ENCODE measurements at regions not wholly inside any gene's neighbourhood (a gene's known extent, or its start where the extent isn't known, plus 50 kb on each side); places are given as distances from the start of the nearest gene placed in this dataset.

- no peak overlapping the region for H3K27ac ChIP-seq
- H3K9me3 ChIP-seq (ENCODE audit: low read depth), result no peaks in the 10 kb centered on the region
- no peaks in the 10 kb centered on the region for H3K27me3 ChIP-seq
- no peaks in the 10 kb centered on the region for H3F3A ChIP-seq (ENCODE audit: low read depth)
- H2AFZ ChIP-seq (replicated peaks), result no peak overlapping the region
- H3K9ac ChIP-seq, result no peak overlapping the region
- H3K4me3 ChIP-seq, result no peak overlapping the region
- H4K20me1 ChIP-seq (ENCODE audit: low read depth), result no peaks in the 10 kb centered on the region
- Mint-ChIP-seq H3K9me3 (no peaks in the 10 kb centered on the region), H3K4me1 (no peaks in the 10 kb centered on the region), H3K4me3 (no peak overlapping the region), H3K36me3 (no peaks in the 10 kb centered on the region), H3K27me3 (ENCODE audit: insufficient read depth, low read depth) (no peaks in the 10 kb centered on the region), H3K27ac (no peak overlapping the region)
- H3K4me2 ChIP-seq, result no peak overlapping the region
- peaks cover 5% of the 10 kb centered on the region for H3K4me1 ChIP-seq
- H3K36me3 ChIP-seq, result no peaks in the 10 kb centered on the region
- no peak for DNase-seq (ENCODE audit: low spot score)
- TF ChIP-seq EZH2phosphoT487 (IDR thresholded peaks at IDR 0.05) (no peak), EZH2 (IDR thresholded peaks at IDR 0.05) (no peak)
- TF ChIP-seq, protein P1, sequence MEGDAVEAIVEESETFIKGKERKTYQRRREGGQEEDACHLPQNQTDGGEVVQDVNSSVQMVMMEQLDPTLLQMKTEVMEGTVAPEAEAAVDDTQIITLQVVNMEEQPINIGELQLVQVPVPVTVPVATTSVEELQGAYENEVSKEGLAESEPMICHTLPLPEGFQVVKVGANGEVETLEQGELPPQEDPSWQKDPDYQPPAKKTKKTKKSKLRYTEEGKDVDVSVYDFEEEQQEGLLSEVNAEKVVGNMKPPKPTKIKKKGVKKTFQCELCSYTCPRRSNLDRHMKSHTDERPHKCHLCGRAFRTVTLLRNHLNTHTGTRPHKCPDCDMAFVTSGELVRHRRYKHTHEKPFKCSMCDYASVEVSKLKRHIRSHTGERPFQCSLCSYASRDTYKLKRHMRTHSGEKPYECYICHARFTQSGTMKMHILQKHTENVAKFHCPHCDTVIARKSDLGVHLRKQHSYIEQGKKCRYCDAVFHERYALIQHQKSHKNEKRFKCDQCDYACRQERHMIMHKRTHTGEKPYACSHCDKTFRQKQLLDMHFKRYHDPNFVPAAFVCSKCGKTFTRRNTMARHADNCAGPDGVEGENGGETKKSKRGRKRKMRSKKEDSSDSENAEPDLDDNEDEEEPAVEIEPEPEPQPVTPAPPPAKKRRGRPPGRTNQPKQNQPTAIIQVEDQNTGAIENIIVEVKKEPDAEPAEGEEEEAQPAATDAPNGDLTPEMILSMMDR (IDR thresholded peaks at IDR 0.05), result no peak
- H3K79me2 ChIP-seq (ENCODE audit: low read depth), result no peaks in the 10 kb centered on the region
Measured at GRCh38 chr2:40997362-40997761, 545.5 kb upstream of the SLC8A1 start.

GRCh38 chr2:41000374-41000773 is 548.5 kb upstream of the SLC8A1 start:
- TF ChIP-seq EZH2 (IDR thresholded peaks at IDR 0.05) (no peak), EZH2phosphoT487 (IDR thresholded peaks at IDR 0.05) (no peak)
- TF ChIP-seq, protein P1 (IDR thresholded peaks at IDR 0.05), result no peak
- no peak overlapping the region for H3K9ac ChIP-seq
- H3K79me2 ChIP-seq (ENCODE audit: low read depth), result no peaks in the 10 kb centered on the region
- no peak for DNase-seq (ENCODE audit: low spot score)
- H3K27me3 ChIP-seq, result no peaks in the 10 kb centered on the region
- H3K4me1 ChIP-seq, result peaks cover 5% of the 10 kb centered on the region
- Mint-ChIP-seq H3K4me1 (no peaks in the 10 kb centered on the region), H3K27me3 (ENCODE audit: insufficient read depth, low read depth) (no peaks in the 10 kb centered on the region), H3K4me3 (no peak overlapping the region), H3K36me3 (no peaks in the 10 kb centered on the region), H3K27ac (no peak overlapping the region), H3K9me3 (no peaks in the 10 kb centered on the region)
- no peak overlapping the region for H3K4me2 ChIP-seq
- no peaks in the 10 kb centered on the region for H3K9me3 ChIP-seq (ENCODE audit: low read depth)
- no peaks in the 10 kb centered on the region for H3K36me3 ChIP-seq
- no peak overlapping the region for H3K4me3 ChIP-seq
- H3K27ac ChIP-seq, result no peak overlapping the region
- no peaks in the 10 kb centered on the region for H4K20me1 ChIP-seq (ENCODE audit: low read depth)
- H2AFZ ChIP-seq (replicated peaks), result no peak overlapping the region
- H3F3A ChIP-seq (ENCODE audit: low read depth), result no peaks in the 10 kb centered on the region

DNA sequence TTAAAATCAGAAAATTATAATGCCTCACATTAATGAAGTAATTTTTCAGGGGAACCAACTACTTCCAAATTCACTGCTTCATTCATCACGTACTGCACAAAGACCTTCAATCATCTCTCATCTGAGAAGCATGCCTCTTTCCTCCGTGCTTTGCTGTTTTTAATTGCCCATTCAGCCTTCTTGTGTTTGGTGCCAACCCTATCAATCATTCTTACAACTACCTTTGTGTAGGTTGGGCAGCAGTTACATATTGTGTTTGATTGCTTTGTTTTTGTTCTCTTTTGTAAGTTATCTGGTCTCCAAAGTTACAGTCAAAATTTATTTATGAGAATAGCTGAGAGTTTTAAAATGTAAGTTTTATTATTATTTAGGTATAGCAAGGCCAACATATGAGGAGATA is 549.0 kb upstream of the SLC8A1 start:
- Histone ChIP-seq H3K27ac (no peak overlapping the region), H3K4me1 (peaks cover 5% of the 10 kb centered on the region), H3K4me2 (no peak overlapping the region), H3K27me3 (no peaks in the 10 kb centered on the region), H3K79me2 (ENCODE audit: low read depth) (no peaks in the 10 kb centered on the region), H2AFZ (replicated peaks) (no peak overlapping the region), H3K9ac (no peak overlapping the region), H3K36me3 (no peaks in the 10 kb centered on the region), H3F3A (ENCODE audit: low read depth) (no peaks in the 10 kb centered on the region), H3K4me3 (no peak overlapping the region), H4K20me1 (ENCODE audit: low read depth) (no peaks in the 10 kb centered on the region), H3K9me3 (ENCODE audit: low read depth) (no peaks in the 10 kb centered on the region)
- no peaks in the 10 kb centered on the region for H3K36me3 Mint-ChIP-seq
- no peak overlapping the region for H3K4me3 Mint-ChIP-seq
- no peak for DNase-seq (ENCODE audit: low spot score)
- no peaks in the 10 kb centered on the region for H3K27me3 Mint-ChIP-seq (ENCODE audit: insufficient read depth, low read depth)
- no peak overlapping the region for H3K27ac Mint-ChIP-seq
- H3K4me1 Mint-ChIP-seq, result no peaks in the 10 kb centered on the region
- TF ChIP-seq EZH2 (IDR thresholded peaks at IDR 0.05) (no peak), EZH2phosphoT487 (IDR thresholded peaks at IDR 0.05) (no peak)
- TF ChIP-seq, protein P1 (IDR thresholded peaks at IDR 0.05), result no peak
- H3K9me3 Mint-ChIP-seq, result no peaks in the 10 kb centered on the region

Measured in neural progenitor cell (in vitro differentiated cells).